Right renal pelvis (tissue), 4 donors: ENCODE measurements at regions not wholly inside any gene's neighbourhood (a gene's known extent, or its start where the extent isn't known, plus 50 kb on each side); places are given as distances from the start of the nearest gene placed in this dataset.
A peak's percentile ranks its signal among the peaks of the same experiment; 100 is the strongest.

Experiments
- DNase-seq, 4 donors: peaks; one replicate each; pipeline ENCODE4 v3.0.0-alpha.2; 2013; ENCODE audit warnings: low read depth in 4 of 4, low spot score in 3 of 4, missing footprints in 1 of 4

- DNase-seq, result no peak
These were observed 296.8 kb downstream of the ARRDC4 start for GRCh38 chr15:98257290-98257689.

DNA sequence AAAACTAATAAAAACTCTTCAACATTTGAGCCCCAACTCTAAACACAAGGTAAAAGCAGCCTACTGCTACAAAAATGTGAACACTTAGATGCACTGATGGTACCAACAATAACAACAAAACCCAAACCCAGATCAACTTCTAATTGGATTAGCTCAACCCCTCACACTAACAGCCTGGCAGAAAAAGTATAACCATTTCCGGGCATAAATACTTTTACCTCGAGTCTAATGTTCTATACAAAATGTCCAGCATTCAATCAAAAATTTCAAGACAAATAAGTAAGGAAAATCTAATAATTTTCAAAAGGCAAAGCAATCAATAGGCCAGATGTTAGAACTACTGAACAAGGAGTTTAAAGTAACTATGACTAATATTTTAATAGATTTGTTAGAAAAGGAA, 303.3 kb downstream of the ARRDC4 start:
- DNase-seq, result no peak

GRCh38 chr15:98266295-98266694, 305.8 kb downstream of the ARRDC4 start:
- no peak for DNase-seq

DNA sequence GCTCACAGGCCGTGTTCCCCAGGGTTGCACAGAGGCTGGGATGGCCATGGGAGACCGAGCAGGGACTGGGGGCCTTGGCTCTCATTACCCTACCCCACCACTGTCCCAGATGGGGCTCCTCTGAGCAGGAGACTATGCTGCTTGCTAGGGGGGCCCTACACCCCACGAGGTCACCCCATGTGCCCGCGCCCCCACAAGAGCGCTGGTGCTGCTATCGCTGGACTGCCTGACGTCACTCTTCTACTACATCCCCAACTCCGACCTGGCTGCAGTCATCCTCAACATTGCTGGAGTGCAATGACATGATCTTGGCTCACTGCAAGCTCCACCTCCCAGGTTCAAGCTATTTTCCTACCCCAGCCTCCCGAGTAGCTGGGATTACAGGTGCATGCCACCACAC, 307.7 kb downstream of the ARRDC4 start:
- DNase-seq, result no peak

DNA sequence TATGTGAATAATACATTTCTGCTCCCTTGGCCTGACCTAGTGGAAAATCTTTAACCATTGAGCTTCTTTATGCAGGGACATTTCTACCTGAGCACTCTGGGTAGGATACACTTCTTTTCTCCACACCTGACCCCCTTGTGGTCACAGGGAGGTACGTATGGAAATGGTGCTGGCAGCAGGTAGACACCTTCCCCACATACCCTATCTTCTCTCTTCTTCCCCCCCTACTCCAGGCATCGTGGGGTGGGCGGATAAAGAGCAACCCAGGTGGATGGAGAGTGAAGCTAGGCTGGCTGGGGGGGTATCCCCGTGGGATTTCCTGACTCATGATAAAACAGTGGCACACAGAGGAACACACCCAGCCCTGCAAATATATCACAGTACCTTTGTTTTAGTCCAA, 312.1 kb downstream of the ARRDC4 start:
- no peak for DNase-seq

- DNase-seq, result no peak
These were observed 315.5 kb downstream of the ARRDC4 start for GRCh38 chr15:98276018-98276417.

DNA sequence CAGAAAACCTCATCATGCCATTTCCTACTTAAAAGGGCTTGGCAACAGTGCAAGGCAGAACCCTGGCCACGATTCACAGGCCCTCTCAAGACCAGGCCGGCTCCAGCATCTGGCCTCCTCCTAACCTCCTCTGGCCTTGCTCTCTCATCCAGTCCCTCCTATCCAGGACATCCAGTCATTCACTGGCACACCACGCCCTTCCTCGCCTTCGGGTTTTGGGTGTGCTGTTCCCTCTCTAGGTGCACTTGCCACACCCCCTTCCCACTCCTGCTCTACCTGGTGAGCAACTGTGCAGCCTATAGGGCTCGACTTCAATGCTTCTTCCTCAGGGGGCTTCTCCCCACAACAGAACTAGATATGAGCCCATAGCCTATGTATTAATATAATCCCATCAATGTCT, 317.1 kb downstream of the ARRDC4 start:
- DNase-seq, result no peak

GRCh38 chr15:98280284-98280975, 319.9 kb downstream of the ARRDC4 start:
- DNase-seq, result no peak

GRCh38 chr15:98281130-98281529, 320.6 kb downstream of the ARRDC4 start:
- DNase-seq, result no peak

DNA sequence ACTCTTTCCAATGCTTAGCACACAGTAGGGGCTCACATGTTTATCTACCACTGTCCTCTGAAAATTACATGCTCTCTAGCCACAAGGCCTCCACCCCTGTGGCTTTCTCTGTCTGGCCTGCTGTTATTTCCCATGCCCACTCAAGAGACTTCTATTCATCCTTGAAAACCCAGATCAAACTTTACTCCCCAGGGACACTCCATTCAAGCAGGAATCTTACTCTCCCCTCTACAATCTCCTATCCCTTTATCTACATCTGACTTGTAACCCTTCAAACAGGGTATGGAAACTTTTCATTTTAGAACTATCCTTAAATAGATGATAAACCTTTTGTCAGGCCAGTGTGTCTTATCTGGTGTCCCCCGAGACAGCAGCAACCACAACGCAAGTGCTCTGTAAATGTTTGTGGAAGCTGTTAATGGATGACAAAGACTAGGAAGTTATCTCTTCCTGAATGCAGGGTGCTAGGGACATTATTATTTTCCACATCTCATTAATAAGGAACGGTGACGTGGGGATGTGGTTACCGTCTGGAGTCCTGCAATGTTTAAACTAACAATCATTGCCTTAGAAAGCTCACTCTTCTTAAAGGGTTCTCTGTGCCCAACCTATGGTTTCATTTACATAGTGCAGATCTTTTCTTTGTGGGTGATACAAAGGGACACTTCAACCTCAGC, 322.3 kb downstream of the ARRDC4 start:
- DNase-seq, result no peak

- no peak for DNase-seq
These were observed 325.7 kb downstream of the ARRDC4 start for GRCh38 chr15:98286200-98286599.

DNA sequence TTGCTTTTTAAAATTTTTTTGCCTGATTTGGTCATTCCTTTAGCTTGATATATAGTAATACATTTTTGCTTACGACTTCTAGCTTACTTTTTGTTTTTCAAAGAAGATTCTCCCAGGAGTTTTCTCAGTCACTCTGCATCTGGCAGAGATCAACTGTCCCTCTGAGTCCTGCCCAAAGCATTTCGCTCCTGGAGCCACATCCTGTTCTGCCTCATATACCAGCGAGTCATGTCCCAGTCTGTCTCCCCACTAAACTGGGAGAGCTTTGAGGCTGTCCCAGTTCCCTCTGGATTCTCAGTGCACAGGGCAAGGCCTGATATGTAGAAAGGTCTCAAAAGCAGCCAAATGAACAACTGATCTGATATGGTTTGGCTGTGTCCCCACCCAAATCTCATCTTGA, 326.3 kb downstream of the ARRDC4 start:
- no peak for DNase-seq

GRCh38 chr15:98288091-98288590, 327.6 kb downstream of the ARRDC4 start:
- no peak for DNase-seq

GRCh38 chr15:98289747-98290146, 329.2 kb downstream of the ARRDC4 start:
- no peak for DNase-seq

DNA sequence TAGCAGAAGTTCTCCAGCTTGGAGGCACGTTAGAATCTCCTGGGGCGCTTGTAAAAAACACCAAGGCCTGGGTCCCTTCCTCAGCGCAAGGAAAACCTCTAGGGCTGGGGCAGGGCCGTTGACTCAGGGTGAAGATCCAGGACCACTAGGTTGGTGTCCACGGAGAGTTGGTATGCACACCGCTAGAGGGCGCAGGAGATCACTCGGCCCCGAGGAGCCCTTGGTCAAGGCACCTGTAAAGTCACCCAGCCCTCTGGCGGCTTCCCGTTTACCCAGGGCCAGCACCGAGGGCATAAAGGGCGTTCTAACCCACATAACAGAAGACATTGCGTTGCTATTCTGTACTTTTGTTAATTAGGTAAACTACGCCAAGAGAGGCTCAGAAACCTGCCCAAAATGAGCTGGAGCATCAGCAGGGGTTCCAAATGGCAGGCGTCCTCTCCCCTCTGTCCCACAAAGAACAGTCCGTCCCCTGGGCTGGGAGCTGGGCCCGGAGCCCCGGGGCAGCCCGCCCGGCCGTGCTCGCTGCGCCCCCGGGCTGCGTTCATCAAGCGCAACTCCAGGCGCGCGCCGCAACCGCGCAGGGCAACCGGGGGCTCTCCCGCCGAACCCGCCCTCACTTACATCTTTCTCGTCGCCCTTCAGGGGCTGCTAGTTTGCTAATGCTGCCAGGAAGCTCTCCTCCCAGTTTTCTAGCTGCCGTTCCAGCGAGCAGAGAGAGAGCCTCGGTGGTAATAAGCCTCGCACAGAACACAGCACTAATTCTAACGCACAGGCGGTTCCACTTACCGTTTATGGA, 332.1 kb downstream of the ARRDC4 start:
- peak in 1 of 4 donors; percentile 20 for DNase-seq

- DNase-seq, result no peak
These were observed 333.6 kb downstream of the ARRDC4 start for GRCh38 chr15:98294126-98294525.

DNA sequence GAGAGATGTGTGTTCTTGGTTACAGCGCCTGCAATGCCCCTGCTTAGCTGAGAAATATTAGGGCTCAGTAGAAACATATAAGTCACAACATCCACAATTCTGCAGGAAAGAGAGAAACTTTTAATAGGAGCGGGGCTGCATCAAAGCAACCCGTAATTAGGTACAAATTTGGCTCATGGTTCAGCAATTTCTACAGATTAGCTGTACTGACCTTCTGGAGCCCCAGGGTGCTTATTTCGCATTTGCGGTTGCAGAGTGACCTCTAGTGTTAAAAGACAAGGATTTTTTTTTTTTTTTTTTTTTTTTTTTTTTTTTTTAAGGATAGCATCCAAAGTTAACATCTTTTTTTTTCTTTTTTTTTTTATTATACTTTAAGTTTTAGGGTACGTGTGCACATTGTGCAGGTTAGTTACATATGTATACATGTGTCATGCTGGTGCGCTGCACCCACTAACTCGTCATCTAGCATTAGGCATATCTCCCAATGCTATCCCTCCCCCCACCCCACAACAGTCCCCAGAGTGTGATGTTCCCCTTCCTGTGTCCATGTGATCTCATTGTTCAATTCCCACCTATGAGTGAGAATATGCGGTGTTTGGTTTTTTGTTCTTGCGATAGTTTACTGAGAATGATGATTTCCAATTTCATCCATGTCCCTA, 334.7 kb downstream of the ARRDC4 start:
- DNase-seq, result peak in 1 of 4 donors; percentile 28

GRCh38 chr15:98296653-98297052, 336.1 kb downstream of the ARRDC4 start:
- DNase-seq, result no peak

GRCh38 chr15:98304371-98304770, 343.9 kb downstream of the ARRDC4 start:
- DNase-seq, result no peak

- DNase-seq, result no peak
These were observed 340.2 kb upstream of the IGF1R start for GRCh38 chr15:98308117-98308516.
